ENCODE measurements at regions not wholly inside any gene's neighbourhood (a gene's known extent, or its start where the extent isn't known, plus 50 kb on each side); places are given as distances from the start of the nearest gene placed in this dataset. TPM values are rescaled to one million over a fixed set of nuclear protein-coding genes. Genes with fewer than 3 reads are reported as not detected.

DNA sequence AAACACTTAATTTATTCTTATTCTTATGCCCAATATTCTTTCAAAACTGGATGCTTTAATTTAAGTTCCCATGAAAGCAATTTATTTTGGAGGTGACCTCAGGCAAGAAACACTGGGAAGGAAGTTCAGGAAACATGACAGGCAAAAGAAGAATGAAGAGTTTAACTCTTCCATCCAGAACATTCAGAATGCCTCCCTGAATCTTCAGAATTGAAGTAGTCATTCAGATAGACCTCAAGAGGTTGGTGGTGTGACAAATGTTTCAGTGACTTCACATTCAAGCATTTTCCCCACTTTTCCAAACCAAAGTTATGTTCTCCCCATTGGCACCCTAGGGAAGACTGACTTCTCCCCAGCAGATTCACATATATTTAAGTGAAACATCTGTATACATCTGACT is 110.5 kb downstream of the HAO1 start:
- no peak for TF ChIP-seq POLR2A (IDR thresholded peaks at IDR 0.05)
- TF ChIP-seq, protein P1, sequence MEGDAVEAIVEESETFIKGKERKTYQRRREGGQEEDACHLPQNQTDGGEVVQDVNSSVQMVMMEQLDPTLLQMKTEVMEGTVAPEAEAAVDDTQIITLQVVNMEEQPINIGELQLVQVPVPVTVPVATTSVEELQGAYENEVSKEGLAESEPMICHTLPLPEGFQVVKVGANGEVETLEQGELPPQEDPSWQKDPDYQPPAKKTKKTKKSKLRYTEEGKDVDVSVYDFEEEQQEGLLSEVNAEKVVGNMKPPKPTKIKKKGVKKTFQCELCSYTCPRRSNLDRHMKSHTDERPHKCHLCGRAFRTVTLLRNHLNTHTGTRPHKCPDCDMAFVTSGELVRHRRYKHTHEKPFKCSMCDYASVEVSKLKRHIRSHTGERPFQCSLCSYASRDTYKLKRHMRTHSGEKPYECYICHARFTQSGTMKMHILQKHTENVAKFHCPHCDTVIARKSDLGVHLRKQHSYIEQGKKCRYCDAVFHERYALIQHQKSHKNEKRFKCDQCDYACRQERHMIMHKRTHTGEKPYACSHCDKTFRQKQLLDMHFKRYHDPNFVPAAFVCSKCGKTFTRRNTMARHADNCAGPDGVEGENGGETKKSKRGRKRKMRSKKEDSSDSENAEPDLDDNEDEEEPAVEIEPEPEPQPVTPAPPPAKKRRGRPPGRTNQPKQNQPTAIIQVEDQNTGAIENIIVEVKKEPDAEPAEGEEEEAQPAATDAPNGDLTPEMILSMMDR (IDR thresholded peaks at IDR 0.05): no peak
- Histone ChIP-seq H3K4me3 (replicated peaks in 1 of 3) (no peak overlapping the region), H3K4me1 (no peaks in the 10 kb centered on the region), H3K27me3 (no peaks in the 10 kb centered on the region), H3K36me3 (no peaks in the 10 kb centered on the region), H3K9me3 (no peaks in the 10 kb centered on the region), H3K27ac (no peak overlapping the region)
- intact Hi-C loops (cut with DNase I): no loop called here
- DNase-seq: no peak

Small RNAs in the stretch of these regions (microRNA-seq; reads per million reads assigned to microRNA genes)
- not detected for gene MIR8062

Small RNAs in the stretch of these regions (small RNA-seq; reads per million reads assigned to genes)
- gene MIR8062 (not detected), gene RN7SL547P (not detected)
